GM23338 (cell line): ENCODE measurements at regions not wholly inside any gene's neighbourhood (a gene's known extent, or its start where the extent isn't known, plus 50 kb on each side); places are given as distances from the start of the nearest gene placed in this dataset.
"Not testable (repeated sequence)": the region's sequence is repeated elsewhere in the genome, so short reads cannot be mapped to it uniquely, and the experiment has no call there.

Experiments
- ATAC-seq: fragments of 200-7000 bp; cut with Tn5 transposase; 3 replicates; pipeline ENCODE4 v1.9.1; 2020
- DNase-seq: peaks from one replicate; pipeline ENCODE4 v3.0.0-alpha.2; 2015; ENCODE audit warnings: low spot score
- H2AFZ ChIP-seq: fragments of 200-600 bp; sonication (generic); 2 replicates; pipeline ENCODE4 v1.8.0; 2016; ENCODE audit warnings: antibody characterized with exemption, mild to moderate bottlenecking, moderate library complexity
- H3F3A ChIP-seq: fragments of 200-600 bp; sonication (generic); replicated peaks from 2 replicates; pipeline ENCODE4 v1.8.0; 2017; ENCODE audit warnings: antibody characterized with exemption, mixed run types, low read depth
- H3K27ac ChIP-seq: fragments of 200-600 bp; sonication (generic); 2 replicates; pipeline ENCODE4 v1.6.1; 2016; ENCODE audit warnings: low read depth
- H3K27me3 ChIP-seq: fragments of 200-600 bp; sonication (generic); 2 replicates; pipeline ENCODE4 v1.8.0; 2016; ENCODE audit warnings: mild to moderate bottlenecking, mixed run types, moderate library complexity; ENCODE audit not compliant: insufficient read depth
- H3K36me3 ChIP-seq: fragments of 200-600 bp; sonication (generic); 2 replicates; pipeline ENCODE4 v1.8.0; 2016; ENCODE audit warnings: mild to moderate bottlenecking; ENCODE audit not compliant: insufficient read depth
- H3K4me1 ChIP-seq: fragments of 200-600 bp; sonication (generic); 2 replicates; pipeline ENCODE4 v1.8.0; 2016; ENCODE audit warnings: mild to moderate bottlenecking, moderate library complexity; ENCODE audit not compliant: insufficient read depth
- H3K4me2 ChIP-seq: fragments of 200-600 bp; sonication (generic); 2 replicates; pipeline ENCODE4 v1.7.1; 2017; ENCODE audit warnings: mixed run types
- H3K4me3 ChIP-seq: fragments of 200-600 bp; sonication (generic); 2 replicates; pipeline ENCODE4 v1.6.1; 2016; ENCODE audit warnings: mixed run types
- H3K79me2 ChIP-seq: fragments of 200-600 bp; sonication (generic); replicated peaks from 2 replicates; pipeline ENCODE4 v1.8.0; 2017; ENCODE audit warnings: mild to moderate bottlenecking; ENCODE audit not compliant: insufficient read depth
- H3K9me2 ChIP-seq: fragments of 200-600 bp; sonication (generic); 2 replicates; pipeline ENCODE4 v1.8.0; 2017; ENCODE audit not compliant: insufficient read depth
- H4K20me1 ChIP-seq: fragments of 200-600 bp; sonication (generic); replicated peaks from 2 replicates; pipeline ENCODE4 v1.8.0; 2017; ENCODE audit warnings: mild to moderate bottlenecking; ENCODE audit not compliant: insufficient read depth
- H3K27ac Mint-ChIP-seq: 2 replicates; pipeline ENCODE4 v1.8.0; 2020; ENCODE audit warnings: inconsistent platforms, mild to moderate bottlenecking, moderate library complexity, mixed read lengths
- H3K27me3 Mint-ChIP-seq: 3 replicates; pipeline ENCODE4 v1.8.0; 2022; ENCODE audit warnings: low read depth, mild to moderate bottlenecking, moderate library complexity, mixed read lengths, inconsistent platforms; ENCODE audit not compliant: insufficient read depth, poor library complexity
- H3K36me3 Mint-ChIP-seq: 3 replicates; pipeline ENCODE4 v1.8.0; 2021; ENCODE audit warnings: low read depth, mild to moderate bottlenecking, inconsistent platforms, moderate library complexity, mixed read lengths
- H3K4me1 Mint-ChIP-seq: 3 replicates; pipeline ENCODE4 v1.8.0; 2020; ENCODE audit warnings: mild to moderate bottlenecking, inconsistent platforms, mixed read lengths
- H3K4me3 Mint-ChIP-seq: 3 replicates; pipeline ENCODE4 v1.8.0; 2021; ENCODE audit warnings: moderate library complexity, mild to moderate bottlenecking, inconsistent platforms, mixed read lengths
- H3K9me3 Mint-ChIP-seq: 3 replicates; pipeline ENCODE4 v1.8.0; 2020; ENCODE audit warnings: moderate library complexity, mild to moderate bottlenecking, inconsistent platforms, mixed read lengths
- CREB1 ChIP-seq: fragments of 250-450 bp; sonication (Bioruptor Pico); IDR thresholded peaks from 2 replicates; pipeline ENCODE4 v1.5.0; 2020; ENCODE audit warnings: low read depth, mild to moderate bottlenecking, moderate library complexity
- CTCF ChIP-seq, 2 experiments: fragments of 200-600 bp in 1 of 2; sonication (generic) in 1 of 2; conservative IDR thresholded peaks; 2 replicates each; pipeline versions ENCODE4 v1.5.1 to v1.6.1; 2016 to 2017; ENCODE audit warnings: antibody characterized with exemption in 2 of 2, low read depth in 2 of 2, mild to moderate bottlenecking in 2 of 2, moderate library complexity in 1 of 2
- ETS1 ChIP-seq: IDR thresholded peaks from 2 replicates; pipeline ENCODE4 v1.6.1; 2016; ENCODE audit warnings: antibody characterized with exemption
- EZH2phosphoT487 ChIP-seq: fragments of 200-600 bp; sonication (generic); IDR thresholded peaks from one replicate; pipeline ENCODE4 v1.8.1; 2018; ENCODE audit warnings: antibody characterized with exemption; ENCODE audit not compliant: unreplicated experiment
- JUNB ChIP-seq: IDR thresholded peaks from one replicate; pipeline ENCODE4 v1.6.1; 2016; ENCODE audit warnings: antibody characterized with exemption; ENCODE audit not compliant: unreplicated experiment
- POLR2AphosphoS5 ChIP-seq: IDR thresholded peaks from 2 replicates; pipeline ENCODE4 v1.6.1; 2016; ENCODE audit warnings: antibody characterized with exemption, low read depth
- REST ChIP-seq: IDR thresholded peaks from one replicate; pipeline ENCODE4 v1.6.1; 2018; ENCODE audit warnings: antibody characterized with exemption; ENCODE audit not compliant: unreplicated experiment
- ZNF114 ChIP-seq: fragments of 250-450 bp; sonication (Bioruptor Pico); IDR thresholded peaks from 2 replicates; pipeline ENCODE4 v1.5.0; 2020; ENCODE audit warnings: mild to moderate bottlenecking, moderate library complexity
- TF ChIP-seq, protein P1 (sequence below): fragments of 250-450 bp; sonication (Bioruptor Pico); IDR thresholded peaks from 2 replicates; pipeline ENCODE4 v1.5.0; 2020; ENCODE audit warnings: mild to moderate bottlenecking, moderate library complexity

GRCh38 chr5:134471858-134472449 is 53.5 kb upstream of the JADE2 start:
- not testable (repeated sequence) for H3K4me3 Mint-ChIP-seq, H3K27ac Mint-ChIP-seq, H2AFZ ChIP-seq, H3K9me2 ChIP-seq, ATAC-seq, H3F3A ChIP-seq, H3K27me3 Mint-ChIP-seq, H3K27ac ChIP-seq, H3K36me3 Mint-ChIP-seq, H3K36me3 ChIP-seq, H4K20me1 ChIP-seq, H3K4me2 ChIP-seq, H3K9me3 Mint-ChIP-seq, H3K27me3 ChIP-seq, H3K4me3 ChIP-seq, DNase-seq, H3K79me2 ChIP-seq
- peaks cover 13% of the 10 kb centered on the region for H3K4me1 Mint-ChIP-seq
- H3K4me1 ChIP-seq = peaks cover 10% of the 10 kb centered on the region

GRCh38 chr5:134468921-134469400 is 56.5 kb upstream of the JADE2 start:
- H3K4me3 ChIP-seq = no peak overlapping the region
- no peak overlapping the region for H2AFZ ChIP-seq
- Mint-ChIP-seq H3K4me1 (peaks cover 19% of the 10 kb centered on the region), H3K9me3 (peaks cover 6% of the 10 kb centered on the region), H3K36me3 (peaks cover 5% of the 10 kb centered on the region; the same call in 1 of the 3 replicates), H3K27me3 (no peaks in the 10 kb centered on the region), H3K27ac (no peak overlapping the region), H3K4me3 (no peak overlapping the region)
- H3K36me3 ChIP-seq = no peaks in the 10 kb centered on the region
- no peaks in the 10 kb centered on the region for H4K20me1 ChIP-seq
- no peaks in the 10 kb centered on the region for H3K79me2 ChIP-seq
- H3K4me2 ChIP-seq = no peak overlapping the region
- peaks cover 16% of the 10 kb centered on the region for H3K4me1 ChIP-seq
- no peak for ATAC-seq
- H3K9me2 ChIP-seq = no peaks in the 10 kb centered on the region
- no peak overlapping the region for H3K27ac ChIP-seq
- no peaks in the 10 kb centered on the region for H3K27me3 ChIP-seq
- DNase-seq = no peak
- H3F3A ChIP-seq = peaks cover 15% of the 10 kb centered on the region
- TF ChIP-seq POLR2AphosphoS5 (no peak), ZNF114 (CRISPR knock-in tag) (no peak), ETS1 (no peak), CREB1 (CRISPR knock-in tag) (no peak), EZH2phosphoT487 (no peak), CTCF (conservative IDR thresholded peaks at IDR 0.05; ENCODE audit: low read depth in 2 of 2) (no peak), REST (no peak), JUNB (no peak)
- TF ChIP-seq, protein P1, sequence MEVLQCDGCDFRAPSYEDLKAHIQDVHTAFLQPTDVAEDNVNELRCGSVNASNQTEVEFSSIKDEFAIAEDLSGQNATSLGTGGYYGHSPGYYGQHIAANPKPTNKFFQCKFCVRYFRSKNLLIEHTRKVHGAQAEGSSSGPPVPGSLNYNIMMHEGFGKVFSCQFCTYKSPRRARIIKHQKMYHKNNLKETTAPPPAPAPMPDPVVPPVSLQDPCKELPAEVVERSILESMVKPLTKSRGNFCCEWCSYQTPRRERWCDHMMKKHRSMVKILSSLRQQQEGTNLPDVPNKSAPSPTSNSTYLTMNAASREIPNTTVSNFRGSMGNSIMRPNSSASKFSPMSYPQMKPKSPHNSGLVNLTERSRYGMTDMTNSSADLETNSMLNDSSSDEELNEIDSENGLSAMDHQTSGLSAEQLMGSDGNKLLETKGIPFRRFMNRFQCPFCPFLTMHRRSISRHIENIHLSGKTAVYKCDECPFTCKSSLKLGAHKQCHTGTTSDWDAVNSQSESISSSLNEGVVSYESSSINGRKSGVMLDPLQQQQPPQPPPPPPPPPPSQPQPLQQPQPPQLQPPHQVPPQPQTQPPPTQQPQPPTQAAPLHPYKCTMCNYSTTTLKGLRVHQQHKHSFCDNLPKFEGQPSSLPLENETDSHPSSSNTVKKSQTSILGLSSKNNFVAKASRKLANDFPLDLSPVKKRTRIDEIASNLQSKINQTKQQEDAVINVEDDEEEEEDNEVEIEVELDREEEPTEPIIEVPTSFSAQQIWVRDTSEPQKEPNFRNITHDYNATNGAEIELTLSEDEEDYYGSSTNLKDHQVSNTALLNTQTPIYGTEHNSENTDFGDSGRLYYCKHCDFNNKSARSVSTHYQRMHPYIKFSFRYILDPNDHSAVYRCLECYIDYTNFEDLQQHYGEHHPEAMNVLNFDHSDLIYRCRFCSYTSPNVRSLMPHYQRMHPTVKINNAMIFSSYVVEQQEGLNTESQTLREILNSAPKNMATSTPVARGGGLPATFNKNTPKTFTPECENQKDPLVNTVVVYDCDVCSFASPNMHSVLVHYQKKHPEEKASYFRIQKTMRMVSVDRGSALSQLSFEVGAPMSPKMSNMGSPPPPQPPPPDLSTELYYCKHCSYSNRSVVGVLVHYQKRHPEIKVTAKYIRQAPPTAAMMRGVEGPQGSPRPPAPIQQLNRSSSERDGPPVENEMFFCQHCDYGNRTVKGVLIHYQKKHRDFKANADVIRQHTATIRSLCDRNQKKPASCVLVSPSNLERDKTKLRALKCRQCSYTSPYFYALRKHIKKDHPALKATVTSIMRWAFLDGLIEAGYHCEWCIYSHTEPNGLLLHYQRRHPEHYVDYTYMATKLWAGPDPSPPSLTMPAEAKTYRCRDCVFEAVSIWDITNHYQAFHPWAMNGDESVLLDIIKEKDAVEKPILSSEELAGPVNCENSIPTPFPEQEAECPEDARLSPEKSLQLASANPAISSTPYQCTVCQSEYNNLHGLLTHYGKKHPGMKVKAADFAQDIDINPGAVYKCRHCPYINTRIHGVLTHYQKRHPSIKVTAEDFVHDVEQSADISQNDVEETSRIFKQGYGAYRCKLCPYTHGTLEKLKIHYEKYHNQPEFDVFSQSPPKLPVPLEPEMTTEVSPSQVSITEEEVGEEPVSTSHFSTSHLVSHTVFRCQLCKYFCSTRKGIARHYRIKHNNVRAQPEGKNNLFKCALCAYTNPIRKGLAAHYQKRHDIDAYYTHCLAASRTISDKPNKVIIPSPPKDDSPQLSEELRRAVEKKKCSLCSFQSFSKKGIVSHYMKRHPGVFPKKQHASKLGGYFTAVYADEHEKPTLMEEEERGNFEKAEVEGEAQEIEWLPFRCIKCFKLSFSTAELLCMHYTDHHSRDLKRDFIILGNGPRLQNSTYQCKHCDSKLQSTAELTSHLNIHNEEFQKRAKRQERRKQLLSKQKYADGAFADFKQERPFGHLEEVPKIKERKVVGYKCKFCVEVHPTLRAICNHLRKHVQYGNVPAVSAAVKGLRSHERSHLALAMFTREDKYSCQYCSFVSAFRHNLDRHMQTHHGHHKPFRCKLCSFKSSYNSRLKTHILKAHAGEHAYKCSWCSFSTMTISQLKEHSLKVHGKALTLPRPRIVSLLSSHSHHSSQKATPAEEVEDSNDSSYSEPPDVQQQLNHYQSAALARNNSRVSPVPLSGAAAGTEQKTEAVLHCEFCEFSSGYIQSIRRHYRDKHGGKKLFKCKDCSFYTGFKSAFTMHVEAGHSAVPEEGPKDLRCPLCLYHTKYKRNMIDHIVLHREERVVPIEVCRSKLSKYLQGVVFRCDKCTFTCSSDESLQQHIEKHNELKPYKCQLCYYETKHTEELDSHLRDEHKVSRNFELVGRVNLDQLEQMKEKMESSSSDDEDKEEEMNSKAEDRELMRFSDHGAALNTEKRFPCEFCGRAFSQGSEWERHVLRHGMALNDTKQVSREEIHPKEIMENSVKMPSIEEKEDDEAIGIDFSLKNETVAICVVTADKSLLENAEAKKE (CRISPR knock-in tag) = no peak
